ENCODE measurements at regions not wholly inside any gene's neighbourhood (a gene's known extent, or its start where the extent isn't known, plus 50 kb on each side); places are given as distances from the start of the nearest gene placed in this dataset.

DNA sequence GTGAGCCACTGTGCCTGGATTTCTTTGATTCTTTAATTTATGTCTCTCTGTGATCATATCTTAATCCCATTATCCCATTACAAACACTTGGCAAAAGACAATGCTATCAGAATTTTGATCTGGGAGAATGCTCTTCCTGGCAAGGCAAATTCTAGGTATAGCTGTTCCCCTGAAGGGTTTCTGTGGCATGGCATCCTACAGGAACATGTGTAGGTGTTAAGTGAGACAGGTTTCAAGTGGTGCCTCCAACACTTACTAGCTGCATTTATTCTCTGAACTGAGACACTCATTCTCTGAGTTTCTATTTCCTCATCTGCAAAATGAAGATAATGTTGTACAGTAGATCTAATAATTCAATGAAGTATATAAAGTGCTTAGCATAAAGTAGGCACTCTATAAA lies 87.1 kb upstream of the CTTNBP2 start:
- no peak for DNase-seq (ENCODE audit: low read depth)
- TF ChIP-seq, protein P1, sequence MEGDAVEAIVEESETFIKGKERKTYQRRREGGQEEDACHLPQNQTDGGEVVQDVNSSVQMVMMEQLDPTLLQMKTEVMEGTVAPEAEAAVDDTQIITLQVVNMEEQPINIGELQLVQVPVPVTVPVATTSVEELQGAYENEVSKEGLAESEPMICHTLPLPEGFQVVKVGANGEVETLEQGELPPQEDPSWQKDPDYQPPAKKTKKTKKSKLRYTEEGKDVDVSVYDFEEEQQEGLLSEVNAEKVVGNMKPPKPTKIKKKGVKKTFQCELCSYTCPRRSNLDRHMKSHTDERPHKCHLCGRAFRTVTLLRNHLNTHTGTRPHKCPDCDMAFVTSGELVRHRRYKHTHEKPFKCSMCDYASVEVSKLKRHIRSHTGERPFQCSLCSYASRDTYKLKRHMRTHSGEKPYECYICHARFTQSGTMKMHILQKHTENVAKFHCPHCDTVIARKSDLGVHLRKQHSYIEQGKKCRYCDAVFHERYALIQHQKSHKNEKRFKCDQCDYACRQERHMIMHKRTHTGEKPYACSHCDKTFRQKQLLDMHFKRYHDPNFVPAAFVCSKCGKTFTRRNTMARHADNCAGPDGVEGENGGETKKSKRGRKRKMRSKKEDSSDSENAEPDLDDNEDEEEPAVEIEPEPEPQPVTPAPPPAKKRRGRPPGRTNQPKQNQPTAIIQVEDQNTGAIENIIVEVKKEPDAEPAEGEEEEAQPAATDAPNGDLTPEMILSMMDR (conservative IDR thresholded peaks at IDR 0.05; ENCODE audit: low read length): no peak
- H3K4me3 ChIP-seq (ENCODE audit: low read length): no peak overlapping the region

- no peak for DNase-seq (ENCODE audit: low read depth)
- TF ChIP-seq, protein P1 (conservative IDR thresholded peaks at IDR 0.05; ENCODE audit: low read length): no peak
- H3K4me3 ChIP-seq (ENCODE audit: low read length): no peak overlapping the region
Measured at GRCh38 chr7:117961235-117961634, 88.0 kb upstream of the CTTNBP2 start.

GRCh38 chr7:117962366-117962994 lies 89.2 kb upstream of the CTTNBP2 start:
- H3K4me3 ChIP-seq (ENCODE audit: low read length): no peak overlapping the region
- TF ChIP-seq, protein P1 (conservative IDR thresholded peaks at IDR 0.05; ENCODE audit: low read length): no peak
- no peak for DNase-seq (ENCODE audit: low read depth)

GRCh38 chr7:117963264-117964197 lies 90.3 kb upstream of the CTTNBP2 start:
- TF ChIP-seq, protein P1 (conservative IDR thresholded peaks at IDR 0.05; ENCODE audit: low read length): no peak
- no peak overlapping the region for H3K4me3 ChIP-seq (ENCODE audit: low read length)
- DNase-seq (ENCODE audit: low read depth): no peak

GRCh38 chr7:117970801-117971200 lies 97.6 kb upstream of the CTTNBP2 start:
- H3K4me3 ChIP-seq (ENCODE audit: low read length): no peak overlapping the region
- DNase-seq (ENCODE audit: low read depth): no peak
- TF ChIP-seq, protein P1 (conservative IDR thresholded peaks at IDR 0.05; ENCODE audit: low read length): no peak

- DNase-seq (ENCODE audit: low read depth): no peak
- no peak overlapping the region for H3K4me3 ChIP-seq (ENCODE audit: low read length)
- TF ChIP-seq, protein P1 (conservative IDR thresholded peaks at IDR 0.05; ENCODE audit: low read length): no peak
Measured at GRCh38 chr7:117971556-117972244, 98.5 kb upstream of the CTTNBP2 start.
